ENCODE measurements at regions not wholly inside any gene's neighbourhood (a gene's known extent, or its start where the extent isn't known, plus 50 kb on each side); places are given as distances from the start of the nearest gene placed in this dataset.

- H3K27ac ChIP-seq (ENCODE audit: low read length): no peak overlapping the region
- CTCF ChIA-PET: no interaction called here
- no peaks in the 10 kb centered on the region for H3K4me1 ChIP-seq (ENCODE audit: control insufficient read depth, insufficient read depth, low read length)
- in situ Hi-C loops (cut with HindIII; ENCODE audit: low pct_unique_long_range_greater_than_20kb, low sequenced_read_pairs) (no loop called here), intact Hi-C loops (cut with micrococcal nuclease; ENCODE audit: unreplicated experiment) (no loop called here)
- no peaks in the 10 kb centered on the region for H3K9me3 ChIP-seq (ENCODE audit: control insufficient read depth, insufficient read depth, low read depth, low read length)
- DNase-seq (ENCODE audit: low read depth, low spot score) (no peak), ATAC-seq (no peak)
- BruUV-seq (replicated peaks): no TSS peak
- no peaks in the 10 kb centered on the region for H3K27me3 ChIP-seq (ENCODE audit: control insufficient read depth, insufficient read depth, low read length)
- TF ChIP-seq POLR2AphosphoS5 (IDR thresholded peaks at IDR 0.05; ENCODE audit: low read depth, low read length) (no peak), TCF7L2 (IDR thresholded peaks at IDR 0.05; ENCODE audit: low read depth, low read length) (no peak), SIN3A (IDR thresholded peaks at IDR 0.05; ENCODE audit: borderline replicate concordance, insufficient read depth, low read depth, low read length) (no peak), CTCF (IDR thresholded peaks at IDR 0.05) (no peak), REST (IDR thresholded peaks at IDR 0.05; ENCODE audit: insufficient read depth in 1 of 2, low read depth in 2 of 2, low read length in 1 of 2) (no peak)
- POLR2A ChIA-PET: no interaction called here
- H3K36me3 ChIP-seq (ENCODE audit: control insufficient read depth, insufficient read depth, low read length): no peaks in the 10 kb centered on the region
- H3K4me3 ChIP-seq (ENCODE audit: low read depth in 2 of 2, low read length in 2 of 2): no peak overlapping the region
Observed at GRCh38 chr20:61086031-61086430, 166.0 kb upstream of the CDH4 start.

- DNase-seq (ENCODE audit: low read depth, low spot score) (no peak), ATAC-seq (no peak)
- intact Hi-C loops (cut with micrococcal nuclease; ENCODE audit: unreplicated experiment) (no loop called here), in situ Hi-C loops (cut with HindIII; ENCODE audit: low pct_unique_long_range_greater_than_20kb, low sequenced_read_pairs) (no loop called here)
- ChIA-PET POLR2A (no interaction called here), CTCF (no interaction called here)
- Histone ChIP-seq H3K4me3 (ENCODE audit: low read depth in 2 of 2, low read length in 2 of 2) (no peak overlapping the region), H3K4me1 (ENCODE audit: control insufficient read depth, insufficient read depth, low read length) (no peaks in the 10 kb centered on the region), H3K9me3 (ENCODE audit: control insufficient read depth, insufficient read depth, low read depth, low read length) (no peaks in the 10 kb centered on the region), H3K27me3 (ENCODE audit: control insufficient read depth, insufficient read depth, low read length) (no peaks in the 10 kb centered on the region), H3K36me3 (ENCODE audit: control insufficient read depth, insufficient read depth, low read length) (no peaks in the 10 kb centered on the region), H3K27ac (ENCODE audit: low read length) (no peak overlapping the region)
- TF ChIP-seq TCF7L2 (IDR thresholded peaks at IDR 0.05; ENCODE audit: low read depth, low read length) (no peak), CTCF (IDR thresholded peaks at IDR 0.05) (no peak), REST (IDR thresholded peaks at IDR 0.05; ENCODE audit: insufficient read depth in 1 of 2, low read depth in 2 of 2, low read length in 1 of 2) (no peak), POLR2AphosphoS5 (IDR thresholded peaks at IDR 0.05; ENCODE audit: low read depth, low read length) (no peak), SIN3A (IDR thresholded peaks at IDR 0.05; ENCODE audit: borderline replicate concordance, insufficient read depth, low read depth, low read length) (no peak)
- no TSS peak for BruUV-seq (replicated peaks)
Observed at GRCh38 chr20:61090541-61090940, 161.5 kb upstream of the CDH4 start.

Measured in Panc1 (cell line).